ENCODE measurements at regions not wholly inside any gene's neighbourhood (a gene's known extent, or its start where the extent isn't known, plus 50 kb on each side); places are given as distances from the start of the nearest gene placed in this dataset.

DNA sequence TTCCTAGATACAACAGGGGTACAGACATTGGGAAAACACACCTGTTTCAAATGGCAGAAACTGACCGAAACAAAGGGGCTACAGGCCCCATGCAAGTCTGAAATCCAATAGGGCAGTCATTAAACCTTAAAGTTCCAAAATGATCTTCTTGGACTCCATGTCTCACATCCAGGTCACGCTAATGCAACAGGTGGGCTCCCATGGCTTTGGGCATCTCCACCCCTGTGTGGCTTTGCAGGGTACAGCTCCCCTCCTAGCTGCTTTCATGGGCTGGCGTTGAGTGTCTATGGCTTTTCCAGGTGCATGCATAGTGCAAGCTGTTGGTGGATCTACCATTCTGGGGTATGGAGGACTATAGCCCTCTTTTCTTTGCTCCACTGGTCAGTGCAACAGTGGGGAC, 248.1 kb upstream of the RHOBTB1 start:
- WGBS: 98% methylated on average over 3 of the region's 3 CpGs
- intact Hi-C loops (cut with DNase I): no loop called here
- no peaks in the 10 kb centered on the region for H3K27me3 ChIP-seq (replicated peaks; ENCODE audit: insufficient read depth)
- no peaks in the 10 kb centered on the region for H3K4me1 ChIP-seq (replicated peaks)
- H3K27ac ChIP-seq: no peak overlapping the region
- H3K9me3 ChIP-seq: no peaks in the 10 kb centered on the region
- no peaks in the 10 kb centered on the region for H3K36me3 ChIP-seq
- no peak for DNase-seq (ENCODE audit: low spot score)
- no peak overlapping the region for H3K4me3 ChIP-seq
- TF ChIP-seq, protein P1, sequence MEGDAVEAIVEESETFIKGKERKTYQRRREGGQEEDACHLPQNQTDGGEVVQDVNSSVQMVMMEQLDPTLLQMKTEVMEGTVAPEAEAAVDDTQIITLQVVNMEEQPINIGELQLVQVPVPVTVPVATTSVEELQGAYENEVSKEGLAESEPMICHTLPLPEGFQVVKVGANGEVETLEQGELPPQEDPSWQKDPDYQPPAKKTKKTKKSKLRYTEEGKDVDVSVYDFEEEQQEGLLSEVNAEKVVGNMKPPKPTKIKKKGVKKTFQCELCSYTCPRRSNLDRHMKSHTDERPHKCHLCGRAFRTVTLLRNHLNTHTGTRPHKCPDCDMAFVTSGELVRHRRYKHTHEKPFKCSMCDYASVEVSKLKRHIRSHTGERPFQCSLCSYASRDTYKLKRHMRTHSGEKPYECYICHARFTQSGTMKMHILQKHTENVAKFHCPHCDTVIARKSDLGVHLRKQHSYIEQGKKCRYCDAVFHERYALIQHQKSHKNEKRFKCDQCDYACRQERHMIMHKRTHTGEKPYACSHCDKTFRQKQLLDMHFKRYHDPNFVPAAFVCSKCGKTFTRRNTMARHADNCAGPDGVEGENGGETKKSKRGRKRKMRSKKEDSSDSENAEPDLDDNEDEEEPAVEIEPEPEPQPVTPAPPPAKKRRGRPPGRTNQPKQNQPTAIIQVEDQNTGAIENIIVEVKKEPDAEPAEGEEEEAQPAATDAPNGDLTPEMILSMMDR (IDR thresholded peaks at IDR 0.05): no peak
- TF ChIP-seq POLR2A (IDR thresholded peaks at IDR 0.05): no peak

DNA sequence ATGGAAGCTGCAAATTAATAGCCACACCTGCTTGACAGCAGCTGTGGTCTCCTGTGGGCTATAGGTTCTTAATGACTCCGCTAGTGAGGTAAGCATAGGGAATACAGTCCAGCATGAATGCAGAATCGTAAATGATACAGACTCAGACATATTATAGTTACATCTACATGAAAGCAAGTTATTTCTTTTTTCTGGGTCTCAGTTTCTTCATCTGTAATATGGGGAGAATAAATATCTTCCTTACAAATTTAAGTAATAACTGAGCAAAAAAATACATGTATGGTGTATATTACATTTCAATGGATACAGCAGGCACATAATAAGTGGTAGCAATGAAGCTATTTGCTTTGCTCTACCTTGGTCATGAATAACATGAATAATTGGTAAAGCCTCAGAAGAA, 245.9 kb upstream of the RHOBTB1 start:
- Histone ChIP-seq H3K27me3 (replicated peaks; ENCODE audit: insufficient read depth) (no peaks in the 10 kb centered on the region), H3K4me3 (no peak overlapping the region), H3K4me1 (replicated peaks) (no peaks in the 10 kb centered on the region), H3K36me3 (no peaks in the 10 kb centered on the region), H3K27ac (no peak overlapping the region), H3K9me3 (no peaks in the 10 kb centered on the region)
- TF ChIP-seq, protein P1 (IDR thresholded peaks at IDR 0.05): no peak
- TF ChIP-seq POLR2A (IDR thresholded peaks at IDR 0.05) (no peak), POLR2AphosphoS5 (IDR thresholded peaks at IDR 0.05) (no peak)
- WGBS: 95% methylated on average over 2 of the region's 2 CpGs
- intact Hi-C loops (cut with DNase I): no loop called here
- no peak for DNase-seq (ENCODE audit: low spot score)

DNA sequence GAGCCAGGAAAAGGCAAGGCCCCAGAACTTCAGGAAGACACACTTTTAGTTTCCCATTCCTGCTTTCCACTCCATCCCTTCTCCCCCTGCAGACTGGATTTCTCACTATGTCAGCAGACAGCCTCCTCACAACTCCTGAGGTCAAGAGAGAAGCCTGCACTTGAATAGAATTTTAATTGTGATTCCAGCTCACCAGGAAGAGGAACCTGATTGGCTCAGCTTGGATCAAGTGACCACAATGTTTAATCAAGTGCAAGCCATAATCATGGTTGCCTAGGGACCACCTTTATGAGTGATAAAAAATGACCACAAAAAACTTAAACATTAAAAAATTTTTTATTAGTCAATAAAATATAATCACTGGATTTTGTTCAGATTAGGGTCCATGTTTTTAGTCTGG, 244.7 kb upstream of the RHOBTB1 start:
- TF ChIP-seq POLR2A (IDR thresholded peaks at IDR 0.05): no peak
- TF ChIP-seq, protein P1 (IDR thresholded peaks at IDR 0.05): no peak
- no peak for TF ChIP-seq POLR2AphosphoS5 (IDR thresholded peaks at IDR 0.05)
- no peak overlapping the region for H3K4me3 ChIP-seq
- H3K27me3 ChIP-seq (replicated peaks; ENCODE audit: insufficient read depth): no peaks in the 10 kb centered on the region
- no peak overlapping the region for H3K27ac ChIP-seq
- H3K9me3 ChIP-seq: no peaks in the 10 kb centered on the region
- no peak for DNase-seq (ENCODE audit: low spot score)
- no peaks in the 10 kb centered on the region for H3K36me3 ChIP-seq
- intact Hi-C loops (cut with DNase I): no loop called here
- no peaks in the 10 kb centered on the region for H3K4me1 ChIP-seq (replicated peaks)

- intact Hi-C loops (cut with DNase I): no loop called here
- H3K4me1 ChIP-seq (replicated peaks): no peaks in the 10 kb centered on the region
Observed at GRCh38 chr10:61188101-61188500, 244.1 kb upstream of the RHOBTB1 start.

GRCh38 chr10:61187601-61188000, 243.6 kb upstream of the RHOBTB1 start:
- Histone ChIP-seq H3K36me3 (no peaks in the 10 kb centered on the region), H3K9me3 (no peaks in the 10 kb centered on the region), H3K4me3 (no peak overlapping the region), H3K27me3 (replicated peaks; ENCODE audit: insufficient read depth) (no peaks in the 10 kb centered on the region), H3K27ac (no peak overlapping the region), H3K4me1 (replicated peaks) (no peaks in the 10 kb centered on the region)
- intact Hi-C loops (cut with DNase I): no loop called here
- 86% methylated on average over 1 of the region's 1 CpG for WGBS
- TF ChIP-seq POLR2A (IDR thresholded peaks at IDR 0.05) (no peak), POLR2AphosphoS5 (IDR thresholded peaks at IDR 0.05) (no peak)
- TF ChIP-seq, protein P1 (IDR thresholded peaks at IDR 0.05): no peak
- no peak for DNase-seq (ENCODE audit: low spot score)

More at GRCh38 chr10:61188101-61188500, 244.1 kb upstream of the RHOBTB1 start:
- no peaks in the 10 kb centered on the region for H3K27me3 ChIP-seq (replicated peaks; ENCODE audit: insufficient read depth)
- no peak overlapping the region for H3K4me3 ChIP-seq
- H3K27ac ChIP-seq: no peak overlapping the region
- no peak for DNase-seq (ENCODE audit: low spot score)
- no peaks in the 10 kb centered on the region for H3K36me3 ChIP-seq
- TF ChIP-seq, protein P1 (IDR thresholded peaks at IDR 0.05): no peak
- no peak for TF ChIP-seq POLR2AphosphoS5 (IDR thresholded peaks at IDR 0.05)
- no peak for TF ChIP-seq POLR2A (IDR thresholded peaks at IDR 0.05)
- H3K9me3 ChIP-seq: no peaks in the 10 kb centered on the region

All from prostate gland (tissue), 2 donors.